ENCODE measurements at regions not wholly inside any gene's neighbourhood (a gene's known extent, or its start where the extent isn't known, plus 50 kb on each side); places are given as distances from the start of the nearest gene placed in this dataset.

DNA sequence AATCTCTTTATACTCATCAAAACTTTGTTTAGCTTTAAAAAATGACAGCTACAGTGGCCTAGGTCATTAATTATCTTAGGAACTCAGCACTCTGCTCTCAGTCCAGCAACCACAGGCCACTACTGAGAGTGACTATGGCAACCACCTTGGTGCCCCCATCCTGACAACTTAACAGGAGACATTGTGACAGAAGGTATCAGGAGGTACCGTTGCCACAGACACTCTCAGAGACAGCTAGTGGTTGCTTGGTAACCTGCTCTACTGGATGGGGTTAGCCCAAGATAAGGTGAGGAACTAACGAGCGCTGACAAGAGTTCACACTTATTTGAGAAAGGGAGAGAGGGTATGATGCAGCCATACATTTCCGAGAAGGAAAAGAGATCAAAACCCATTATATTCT lies 76.1 kb upstream of the TFAP2D start:
- DNase-seq (ENCODE audit: low spot score): no peak

DNA sequence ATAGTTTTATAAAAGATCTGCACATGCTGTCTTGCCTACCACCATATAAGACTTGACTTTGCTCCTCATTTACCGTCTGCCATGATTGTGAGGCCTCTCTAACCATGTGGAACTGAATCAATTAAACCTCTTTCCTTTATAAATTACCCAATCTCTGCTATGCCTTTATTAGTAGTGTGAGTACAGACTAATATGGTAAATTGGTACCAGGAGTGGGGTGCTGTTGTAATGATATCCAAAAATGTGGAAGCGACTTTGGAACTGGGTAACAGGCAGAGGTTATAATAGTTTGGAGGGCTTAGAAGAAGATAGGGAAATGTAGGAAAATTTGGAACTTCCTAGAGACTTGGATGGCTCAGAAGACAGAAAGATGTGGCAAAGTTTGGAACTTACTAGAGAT lies 64.2 kb upstream of the TFAP2D start:
- no peak for DNase-seq (ENCODE audit: low spot score)

DNA sequence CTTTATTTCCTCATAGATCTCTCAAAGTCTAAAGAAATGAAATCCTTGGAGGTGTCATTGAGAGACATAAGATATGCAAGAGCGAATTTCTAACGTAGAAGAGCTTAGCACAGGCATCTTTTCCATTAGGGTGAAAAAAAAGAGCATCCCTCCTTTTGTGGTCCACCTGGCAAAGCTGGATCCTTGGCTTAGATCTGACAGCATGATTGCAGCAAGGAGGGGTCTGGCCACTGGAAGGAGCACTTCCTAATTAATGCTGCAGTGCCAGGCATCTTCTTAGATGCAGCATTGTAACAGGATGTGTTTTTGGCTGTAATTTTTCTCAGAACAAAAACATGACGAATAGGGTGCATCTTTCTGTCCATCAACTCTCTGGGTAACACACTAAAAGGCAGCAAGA lies 60.1 kb upstream of the TFAP2D start:
- DNase-seq (ENCODE audit: low spot score): no peak

DNA sequence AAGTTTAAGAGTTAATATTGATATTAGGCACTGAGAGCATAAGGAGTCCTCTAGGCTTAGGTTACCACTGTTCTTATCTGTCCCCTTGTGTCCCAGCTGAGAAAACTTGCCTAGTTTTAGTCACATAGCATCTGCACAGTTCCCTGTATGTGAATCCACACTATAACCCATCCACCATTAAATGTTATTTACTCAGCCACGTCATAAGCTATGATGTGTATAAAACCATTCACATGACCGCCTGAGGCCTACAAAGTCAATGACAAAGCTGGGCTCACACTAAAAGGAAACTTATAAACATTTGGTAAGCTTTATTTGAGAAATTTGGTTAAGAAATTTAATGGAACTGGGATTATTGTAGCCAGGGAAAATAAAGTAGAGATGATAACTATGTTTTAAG lies 59.2 kb upstream of the TFAP2D start:
- no peak for DNase-seq (ENCODE audit: low spot score)

DNA sequence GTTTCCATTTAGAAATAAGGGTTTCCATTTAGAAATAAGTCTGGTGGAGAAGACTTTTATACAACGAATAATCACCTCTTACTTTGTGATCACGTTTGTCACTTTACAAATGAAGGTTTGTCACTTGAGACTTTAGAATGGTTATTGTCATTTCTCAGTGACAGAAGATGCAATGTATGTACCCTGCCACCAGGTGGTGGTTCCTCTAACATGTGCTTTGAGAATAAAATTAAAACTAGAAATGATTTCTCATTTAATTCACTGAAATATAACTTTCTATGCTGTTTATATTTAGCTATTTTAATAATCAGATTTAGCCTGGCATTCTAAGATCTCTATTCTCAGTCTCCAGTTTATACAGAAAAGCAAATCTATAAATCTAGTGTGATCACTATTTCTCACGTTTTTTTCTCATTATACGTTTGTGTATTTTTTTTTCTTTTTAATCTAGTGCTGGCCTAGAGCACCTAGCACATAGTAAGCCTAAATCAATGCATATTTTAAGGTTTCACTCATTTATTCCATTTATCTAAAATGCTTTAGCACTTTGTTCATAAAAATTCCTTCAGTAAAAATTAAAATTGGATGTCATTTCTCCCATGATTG lies 57.4 kb upstream of the TFAP2D start:
- no peak for DNase-seq (ENCODE audit: low spot score)

DNA sequence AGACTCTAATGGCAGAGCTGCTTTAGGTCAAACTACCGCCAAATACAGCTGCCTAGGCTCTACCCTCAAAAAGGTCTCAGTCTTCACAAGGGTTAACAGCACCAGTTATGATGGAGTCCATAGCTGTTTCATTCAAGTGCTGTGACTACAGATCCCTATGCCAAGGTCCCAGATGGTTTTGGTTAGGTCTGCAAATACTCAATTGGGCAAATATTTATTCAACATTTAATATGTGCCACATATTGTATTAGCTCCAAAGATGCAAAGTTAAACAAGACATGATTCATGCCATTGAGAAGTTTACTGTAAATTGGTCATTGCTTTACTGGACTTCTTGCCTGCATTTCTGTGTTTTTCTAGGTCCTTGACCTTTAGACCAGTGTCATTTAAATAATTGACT lies 55.8 kb upstream of the TFAP2D start:
- no peak for DNase-seq (ENCODE audit: low spot score)

DNA sequence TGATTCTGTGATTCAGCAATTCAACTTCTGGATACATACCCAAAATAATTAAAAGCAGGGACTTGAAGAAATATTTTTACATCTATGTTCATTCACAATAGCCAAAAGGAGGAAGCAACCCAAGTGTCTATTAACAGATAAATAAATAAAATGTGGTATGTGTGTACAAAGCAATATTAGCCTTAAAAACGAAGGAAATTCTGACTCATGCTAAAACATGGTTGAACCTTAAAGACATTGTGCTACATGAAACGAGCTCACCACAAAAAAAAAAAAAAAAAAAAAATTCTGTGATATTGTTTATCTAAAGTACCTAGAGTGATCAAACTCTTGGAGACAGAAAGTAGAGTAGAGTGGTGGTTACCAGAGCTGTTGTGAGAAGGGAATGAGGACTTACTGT lies 54.8 kb upstream of the TFAP2D start:
- DNase-seq (ENCODE audit: low spot score): no peak

DNA sequence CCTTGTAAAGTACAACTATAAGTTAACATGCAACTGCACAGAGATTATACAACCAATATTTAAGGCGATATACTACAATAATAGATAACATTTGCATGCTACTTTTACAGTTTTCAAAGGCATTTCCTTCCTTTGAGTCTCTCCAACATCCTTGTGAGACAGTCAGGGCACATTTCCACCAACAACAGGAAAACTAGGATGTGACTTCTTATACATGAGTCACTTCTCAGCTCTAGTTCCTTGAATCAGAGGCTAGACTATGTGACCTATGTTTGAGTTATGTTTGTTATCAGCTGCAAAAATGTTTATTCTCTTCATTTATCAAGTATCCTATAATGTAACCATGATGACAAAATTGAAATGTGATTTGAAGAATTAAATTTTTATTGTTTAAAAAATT lies 51.7 kb upstream of the TFAP2D start:
- no peak for DNase-seq (ENCODE audit: low spot score)

Measured in CD4-positive, alpha-beta T cell treated with Interleukin-15 for 4 hours (primary cell).